ENCODE measurements at regions not wholly inside any gene's neighbourhood (a gene's known extent, or its start where the extent isn't known, plus 50 kb on each side); places are given as distances from the start of the nearest gene placed in this dataset.

DNA sequence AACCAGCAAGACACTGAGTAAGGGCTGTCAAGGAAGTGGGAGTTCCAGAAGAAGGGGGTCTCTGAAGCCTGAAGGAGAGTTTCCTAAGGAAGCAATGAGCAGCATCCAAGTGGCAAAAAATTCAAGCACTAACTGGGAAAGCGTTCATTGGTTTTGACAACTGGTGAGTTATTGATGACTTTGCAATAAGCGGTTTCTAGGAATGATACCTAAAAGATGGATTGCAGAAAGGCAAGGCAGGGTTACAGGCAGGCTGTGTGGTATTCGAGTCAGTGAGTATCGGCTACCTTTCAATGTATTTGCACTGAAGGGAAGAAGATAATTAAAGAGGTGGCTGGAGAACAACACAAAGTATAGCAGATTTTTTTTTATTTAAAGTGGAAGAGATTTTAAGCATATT is 59.3 kb upstream of the NCAM1 start:
- no peak overlapping the region for H3K9ac ChIP-seq (replicated peaks in 1 of 4; ENCODE audit: extremely low read depth in 1 of 4, low read depth in 3 of 4, low read length in 3 of 4)
- no peak overlapping the region for H3K4me3 ChIP-seq (ENCODE audit: extremely low read depth in 1 of 4, insufficient read depth in 2 of 4, low read depth in 3 of 4, low read length in 4 of 4)
- H2AK5ac ChIP-seq (ENCODE audit: low read depth, low read length): no peak overlapping the region
- no peaks in the 10 kb centered on the region for H3K9me3 ChIP-seq (ENCODE audit: insufficient read depth in 2 of 2, low read depth in 1 of 2, low read length in 1 of 2)
- H4K5ac ChIP-seq (ENCODE audit: insufficient read length, low read depth, low read length): no peak overlapping the region
- H2BK120ac ChIP-seq (replicated peaks; ENCODE audit: low read depth, low read length): no peak overlapping the region
- no peak overlapping the region for H3K23ac ChIP-seq (ENCODE audit: insufficient read length)
- no peak overlapping the region for H3K4ac ChIP-seq (replicated peaks; ENCODE audit: insufficient read length, low read depth, low read length)
- H3K14ac ChIP-seq (ENCODE audit: insufficient read length): no peak overlapping the region
- no peak overlapping the region for H3K18ac ChIP-seq (ENCODE audit: extremely low read depth, low read length)
- no peak overlapping the region for H4K8ac ChIP-seq (ENCODE audit: extremely low read depth, insufficient read depth, low read length)
- no peak overlapping the region for H3K56ac ChIP-seq (replicated peaks; ENCODE audit: insufficient read length, low read depth, low read length)
- no peak overlapping the region for H2BK5ac ChIP-seq (ENCODE audit: low read depth, low read length)
- H3K4me1 ChIP-seq (replicated peaks in 1 of 4; ENCODE audit: control insufficient read depth in 3 of 4, insufficient read depth in 4 of 4, low read length in 3 of 4): no peaks in the 10 kb centered on the region
- no peak overlapping the region for H2AFZ ChIP-seq (ENCODE audit: low read length)
- H2BK20ac ChIP-seq (ENCODE audit: low read length): no peak overlapping the region
- H4K91ac ChIP-seq (replicated peaks; ENCODE audit: insufficient read length, low read length): no peak overlapping the region
- ChIA-PET CTCF (ENCODE audit: partially characterized antibody) (interaction anchor here (0.7 kb wide), 1 partner anchor 582 kb away, joined by 3 read pairs; no protein-coding TSS in a partner anchor), POLR2A (ENCODE audit: partially characterized antibody) (no interaction called here)
- no peaks in the 10 kb centered on the region for H3K23me2 ChIP-seq (ENCODE audit: low read depth, low read length)
- H2BK12ac ChIP-seq (ENCODE audit: low read depth, low read length): no peak overlapping the region
- H4K20me1 ChIP-seq (replicated peaks in 1 of 2; ENCODE audit: control insufficient read depth in 1 of 2, insufficient read depth in 2 of 2, low read length in 2 of 2): no peaks in the 10 kb centered on the region
- DNase-seq (ENCODE audit: low read depth in 1 of 2, low spot score in 2 of 2) (no peak), FAIRE-seq (no peak)
- H3K36me3 ChIP-seq (ENCODE audit: control insufficient read depth in 2 of 4, insufficient read depth in 4 of 4, low read length in 3 of 4): no peaks in the 10 kb centered on the region
- no peaks in the 10 kb centered on the region for H3K79me2 ChIP-seq (ENCODE audit: control insufficient read depth in 1 of 2, insufficient read depth in 2 of 2, low read length in 2 of 2)
- H2BK15ac ChIP-seq (ENCODE audit: low read length): no peak overlapping the region
- no peaks in the 10 kb centered on the region for H3K79me1 ChIP-seq (ENCODE audit: low read depth, low read length)
- no peak overlapping the region for H3K4me2 ChIP-seq (ENCODE audit: insufficient read depth in 1 of 2, low read depth in 2 of 2, low read length in 2 of 2)
- H3K27ac ChIP-seq (ENCODE audit: low read depth, low read length): no peak overlapping the region
- no peaks in the 10 kb centered on the region for H3K27me3 ChIP-seq (replicated peaks in 1 of 4; ENCODE audit: control insufficient read depth in 3 of 4, extremely low read depth in 1 of 4, insufficient read depth in 3 of 4, low read length in 3 of 4)
- whole genome bisulfite sequencing, 2 experiments (ENCODE audit: extremely low coverage in 1 of 2, insufficient coverage in 1 of 2, insufficient read length in 1 of 2, insufficient replicate concordance in 2 of 2, low coverage in 1 of 2, low lambda C conversion rate in 2 of 2, missing lambda C conversion rate in 1 of 2): 93% methylated on average over 4 of the region's 4 CpGs; no CpG with 5 or more reads in 1 of the 2 experiments
- no peak for TF ChIP-seq GTF2F1 (IDR thresholded peaks at IDR 0.05; ENCODE audit: borderline replicate concordance, low read depth, low read length)
- TF ChIP-seq ATF2 (IDR thresholded peaks at IDR 0.05; ENCODE audit: low read length): no peak
- no peak for TF ChIP-seq BRCA1 (IDR thresholded peaks at IDR 0.05; ENCODE audit: low read depth, low read length)
- TF ChIP-seq RFX5 (IDR thresholded peaks at IDR 0.05; ENCODE audit: borderline replicate concordance, low read depth, low read length): no peak
- no peak for TF ChIP-seq TAF7 (optimal IDR thresholded peaks at IDR 0.05; ENCODE audit: borderline replicate concordance, low read depth, low read length)
- no peak for TF ChIP-seq EGR1 (IDR thresholded peaks at IDR 0.05; ENCODE audit: borderline replicate concordance, low read depth, low read length)
- no peak for TF ChIP-seq E2F6 (IDR thresholded peaks at IDR 0.05)
- TF ChIP-seq KDM4A (IDR thresholded peaks at IDR 0.05; ENCODE audit: low read depth, low read length, severe bottlenecking): no peak
- no peak for TF ChIP-seq SUZ12 (IDR thresholded peaks at IDR 0.05; ENCODE audit: low read length)
- no peak for TF ChIP-seq CTCF (IDR thresholded peaks at IDR 0.05; ENCODE audit: control extremely low read depth in 1 of 3, insufficient read depth in 1 of 3, low read depth in 1 of 3, low read length in 3 of 3)

All from H1 (cell line).